Activated CD8-positive, alpha-beta T cell treated with anti-CD3 and anti-CD28 coated beads for 36 hours (primary cell): ENCODE measurements at regions not wholly inside any gene's neighbourhood (a gene's known extent, or its start where the extent isn't known, plus 50 kb on each side); places are given as distances from the start of the nearest gene placed in this dataset.

Experiments used
- ATAC-seq: fragments of 200-7000 bp; cut with Tn5 transposase; one replicate; pipeline ENCODE4 v1.10.0; 2021; ENCODE audit warnings: mild to moderate bottlenecking, moderate library complexity
- CTCF ChIA-PET: fragments of 350-600 bp; sonication (Branson Sonifier 250); formaldehyde crosslinking; loops from one replicate; lab custom pipeline; 2021; ENCODE audit warnings: antibody characterized with exemption; lab: Charles Lee
- POLR2A ChIA-PET: fragments of 350-600 bp; sonication (Branson Sonifier 250); formaldehyde crosslinking; loops from one replicate; lab custom pipeline; 2021; ENCODE audit warnings: antibody characterized with exemption; lab: Charles Lee
- DNase-seq: peaks from one replicate; pipeline ENCODE4 v3.0.0-alpha.2; 2020
- H3K27ac Mint-ChIP-seq: one replicate; pipeline ENCODE4 v1.8.0; 2021; ENCODE audit warnings: mild to moderate bottlenecking, mixed read lengths
- H3K27me3 Mint-ChIP-seq: one replicate; pipeline ENCODE4 v1.8.0; 2021; ENCODE audit warnings: mixed read lengths
- H3K36me3 Mint-ChIP-seq: one replicate; pipeline ENCODE4 v1.8.0; 2021; ENCODE audit warnings: low read depth, mixed read lengths
- H3K4me1 Mint-ChIP-seq: one replicate; pipeline ENCODE4 v1.8.0; 2021; ENCODE audit warnings: low read depth, mixed read lengths
- H3K4me3 Mint-ChIP-seq: one replicate; pipeline ENCODE4 v1.8.0; 2021; ENCODE audit warnings: mild to moderate bottlenecking, moderate library complexity, mixed read lengths
- H3K9me3 Mint-ChIP-seq: one replicate; pipeline ENCODE4 v1.8.0; 2021; ENCODE audit warnings: mixed read lengths
- CTCF ChIP-seq: fragments of 200-600 bp; IDR thresholded peaks from one replicate; pipeline ENCODE4 v1.8.0; 2022; ENCODE audit warnings: antibody characterized with exemption, mild to moderate bottlenecking
- intact Hi-C: fragments of 100-400 bp; cut with micrococcal nuclease; formaldehyde crosslinking; loops from one replicate; pipeline ENCODE4 v1.10.0; 2022

GRCh38 chr3:181782306-181782954 is 70.7 kb downstream of the SOX2 start:
- intact Hi-C loops = no loop called here
- Mint-ChIP-seq H3K27ac (no peak overlapping the region), H3K4me1 (no peaks in the 10 kb centered on the region), H3K27me3 (peaks cover 5% of the 10 kb centered on the region), H3K36me3 (no peaks in the 10 kb centered on the region), H3K9me3 (no peaks in the 10 kb centered on the region), H3K4me3 (no peak overlapping the region)
- TF ChIP-seq CTCF = no peak
- ChIA-PET CTCF (no interaction called here), POLR2A (interaction anchor here (0.7 kb wide), 1 partner anchor 1020 kb away, joined by 4 read pairs; no protein-coding TSS in a partner anchor)
- ATAC-seq = no peak
- no peak for DNase-seq

- ATAC-seq (no peak), DNase-seq (no peak)
- CTCF ChIA-PET = no interaction called here
- intact Hi-C loops = no loop called here
- Mint-ChIP-seq H3K4me3 (no peak overlapping the region), H3K27me3 (peaks cover 2% of the 10 kb centered on the region), H3K4me1 (no peaks in the 10 kb centered on the region), H3K9me3 (no peaks in the 10 kb centered on the region), H3K27ac (no peak overlapping the region), H3K36me3 (no peaks in the 10 kb centered on the region)
- POLR2A ChIA-PET = no interaction called here
- no peak for TF ChIP-seq CTCF
These were observed 78.8 kb downstream of the SOX2 start for GRCh38 chr3:181790561-181790960.

- H3K36me3 Mint-ChIP-seq = no peaks in the 10 kb centered on the region
- ATAC-seq (no peak), DNase-seq (no peak)
- H3K27me3 Mint-ChIP-seq = peaks cover 2% of the 10 kb centered on the region
- no peak overlapping the region for H3K27ac Mint-ChIP-seq
- H3K4me1 Mint-ChIP-seq = no peaks in the 10 kb centered on the region
- no peaks in the 10 kb centered on the region for H3K9me3 Mint-ChIP-seq
- no peak overlapping the region for H3K4me3 Mint-ChIP-seq
- intact Hi-C loops = no loop called here
- no peak for TF ChIP-seq CTCF
- ChIA-PET CTCF (no interaction called here), POLR2A (interaction anchor here (0.6 kb wide), 1 partner anchor 33 kb away, joined by 3 read pairs; no protein-coding TSS in a partner anchor)
These were observed 79.6 kb downstream of the SOX2 start for GRCh38 chr3:181791056-181791955.

GRCh38 chr3:181793006-181793405 is 81.3 kb downstream of the SOX2 start:
- TF ChIP-seq CTCF = no peak
- Mint-ChIP-seq H3K9me3 (no peaks in the 10 kb centered on the region), H3K27ac (no peak overlapping the region), H3K4me3 (no peak overlapping the region), H3K36me3 (no peaks in the 10 kb centered on the region), H3K4me1 (no peaks in the 10 kb centered on the region), H3K27me3 (peaks cover 3% of the 10 kb centered on the region)
- intact Hi-C loops = no loop called here
- ChIA-PET POLR2A (no interaction called here), CTCF (no interaction called here)
- no peak for DNase-seq
- ATAC-seq = no peak
